Neural progenitor cell (in vitro differentiated cells): ENCODE measurements at regions not wholly inside any gene's neighbourhood (a gene's known extent, or its start where the extent isn't known, plus 50 kb on each side); places are given as distances from the start of the nearest gene placed in this dataset.
A peak's percentile ranks its signal among the peaks of the same experiment; 100 is the strongest.
"Not testable (repeated sequence)": the region's sequence is repeated elsewhere in the genome, so short reads cannot be mapped to it uniquely, and the experiment has no call there.

Experiments used
- DNase-seq: peaks from one replicate; pipeline ENCODE4 v3.0.0-alpha.2; 2016; ENCODE audit warnings: low spot score
- H2AFZ ChIP-seq: fragments of 200-600 bp; sonication (generic); replicated peaks from 2 replicates; pipeline ENCODE4 v1.6.1; 2016; ENCODE audit warnings: antibody characterized with exemption
- H3F3A ChIP-seq: fragments of 200-600 bp; sonication (generic); 2 replicates; pipeline ENCODE4 v1.6.1; 2016; ENCODE audit warnings: antibody characterized with exemption, low read depth
- H3K27ac ChIP-seq: fragments of 200-600 bp; sonication (generic); 2 replicates; pipeline ENCODE4 v1.5.1; 2016; ENCODE audit warnings: mild to moderate bottlenecking
- H3K27me3 ChIP-seq: fragments of 200-600 bp; sonication (generic); 2 replicates; pipeline ENCODE4 v1.6.1; 2016; ENCODE audit warnings: mild to moderate bottlenecking, moderate library complexity
- H3K36me3 ChIP-seq: fragments of 200-600 bp; sonication (generic); 2 replicates; pipeline ENCODE4 v1.5.1; 2016
- H3K4me1 ChIP-seq: fragments of 200-600 bp; sonication (generic); 2 replicates; pipeline ENCODE4 v1.6.1; 2016; ENCODE audit warnings: mixed run types
- H3K4me2 ChIP-seq: fragments of 200-600 bp; sonication (generic); 2 replicates; pipeline ENCODE4 v1.6.1; 2016
- H3K4me3 ChIP-seq: fragments of 200-600 bp; sonication (generic); 2 replicates; pipeline ENCODE4 v1.5.1; 2016
- H3K79me2 ChIP-seq: fragments of 200-600 bp; sonication (generic); 2 replicates; pipeline ENCODE4 v1.6.1; 2016; ENCODE audit warnings: low read depth
- H3K9ac ChIP-seq: fragments of 200-600 bp; sonication (generic); 2 replicates; pipeline ENCODE4 v1.6.1; 2016
- H3K9me3 ChIP-seq: fragments of 200-600 bp; sonication (generic); 2 replicates; pipeline ENCODE4 v1.5.1; 2016; ENCODE audit warnings: low read depth
- H4K20me1 ChIP-seq: fragments of 200-600 bp; sonication (generic); 2 replicates; pipeline ENCODE4 v1.6.1; 2016; ENCODE audit warnings: low read depth
- H3K27ac Mint-ChIP-seq: 3 replicates; pipeline ENCODE4 v1.8.0; 2021; ENCODE audit warnings: mixed read lengths
- H3K27me3 Mint-ChIP-seq: 2 replicates; pipeline ENCODE4 v1.8.0; 2022; ENCODE audit warnings: low read depth, mild to moderate bottlenecking, inconsistent platforms, moderate library complexity, mixed read lengths; ENCODE audit not compliant: insufficient read depth
- H3K36me3 Mint-ChIP-seq: 3 replicates; pipeline ENCODE4 v1.8.0; 2021; ENCODE audit warnings: mixed read lengths
- H3K4me1 Mint-ChIP-seq: 3 replicates; pipeline ENCODE4 v1.8.0; 2021; ENCODE audit warnings: mixed read lengths
- H3K4me3 Mint-ChIP-seq: 3 replicates; pipeline ENCODE4 v1.8.0; 2021; ENCODE audit warnings: mild to moderate bottlenecking, moderate library complexity, mixed read lengths
- H3K9me3 Mint-ChIP-seq: 3 replicates; pipeline ENCODE4 v1.8.0; 2020; ENCODE audit warnings: mixed read lengths
- EZH2 ChIP-seq: fragments of 200-600 bp; sonication (generic); IDR thresholded peaks from 2 replicates; pipeline ENCODE4 v1.6.1; 2017; ENCODE audit warnings: antibody characterized with exemption, mild to moderate bottlenecking, moderate library complexity
- EZH2phosphoT487 ChIP-seq: fragments of 200-600 bp; sonication (generic); IDR thresholded peaks from 2 replicates; pipeline ENCODE4 v1.6.1; 2017; ENCODE audit warnings: antibody characterized with exemption
- TF ChIP-seq, protein P1 (sequence below): fragments of 200-600 bp; sonication (generic); IDR thresholded peaks from 2 replicates; pipeline ENCODE4 v1.5.1; 2017; ENCODE audit warnings: antibody characterized with exemption, mild to moderate bottlenecking

DNA sequence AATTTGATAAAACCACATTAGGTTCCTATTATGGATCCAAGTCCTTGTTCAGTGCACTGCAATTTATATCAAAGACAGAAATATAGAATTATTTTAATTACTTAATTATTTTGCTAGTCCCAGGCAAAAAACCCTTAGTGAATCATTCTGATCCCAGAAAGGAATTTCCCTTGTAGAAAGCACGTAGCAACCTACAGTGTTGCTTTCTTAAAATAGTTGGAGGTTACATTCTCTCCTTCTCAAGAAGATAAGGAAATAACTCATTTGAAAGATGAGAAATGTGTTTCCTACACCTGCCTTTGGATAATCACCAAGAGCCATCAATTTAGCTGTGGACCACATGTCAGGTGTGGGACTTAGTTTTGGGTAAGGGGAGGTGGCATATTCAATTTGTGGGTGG is 434.9 kb downstream of the SHISA9 start:
- no peak overlapping the region for H3K4me3 Mint-ChIP-seq
- H3K36me3 Mint-ChIP-seq: peaks cover 4% of the 10 kb centered on the region
- H3K27ac Mint-ChIP-seq: no peak overlapping the region
- no peak overlapping the region for H3K9ac ChIP-seq
- TF ChIP-seq EZH2: no peak
- TF ChIP-seq, protein P1, sequence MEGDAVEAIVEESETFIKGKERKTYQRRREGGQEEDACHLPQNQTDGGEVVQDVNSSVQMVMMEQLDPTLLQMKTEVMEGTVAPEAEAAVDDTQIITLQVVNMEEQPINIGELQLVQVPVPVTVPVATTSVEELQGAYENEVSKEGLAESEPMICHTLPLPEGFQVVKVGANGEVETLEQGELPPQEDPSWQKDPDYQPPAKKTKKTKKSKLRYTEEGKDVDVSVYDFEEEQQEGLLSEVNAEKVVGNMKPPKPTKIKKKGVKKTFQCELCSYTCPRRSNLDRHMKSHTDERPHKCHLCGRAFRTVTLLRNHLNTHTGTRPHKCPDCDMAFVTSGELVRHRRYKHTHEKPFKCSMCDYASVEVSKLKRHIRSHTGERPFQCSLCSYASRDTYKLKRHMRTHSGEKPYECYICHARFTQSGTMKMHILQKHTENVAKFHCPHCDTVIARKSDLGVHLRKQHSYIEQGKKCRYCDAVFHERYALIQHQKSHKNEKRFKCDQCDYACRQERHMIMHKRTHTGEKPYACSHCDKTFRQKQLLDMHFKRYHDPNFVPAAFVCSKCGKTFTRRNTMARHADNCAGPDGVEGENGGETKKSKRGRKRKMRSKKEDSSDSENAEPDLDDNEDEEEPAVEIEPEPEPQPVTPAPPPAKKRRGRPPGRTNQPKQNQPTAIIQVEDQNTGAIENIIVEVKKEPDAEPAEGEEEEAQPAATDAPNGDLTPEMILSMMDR: no peak
- TF ChIP-seq EZH2phosphoT487: no peak
- no peaks in the 10 kb centered on the region for H3K27me3 ChIP-seq
- no peaks in the 10 kb centered on the region for H3K79me2 ChIP-seq
- no peak overlapping the region for H3K27ac ChIP-seq
- H2AFZ ChIP-seq: no peak overlapping the region
- H3K27me3 Mint-ChIP-seq: peaks cover 2% of the 10 kb centered on the region
- no peak overlapping the region for H3K4me3 ChIP-seq
- no peak overlapping the region for H3K4me2 ChIP-seq
- H4K20me1 ChIP-seq: no peaks in the 10 kb centered on the region
- no peaks in the 10 kb centered on the region for H3K9me3 ChIP-seq
- peaks cover 7% of the 10 kb centered on the region for H3K9me3 Mint-ChIP-seq
- peaks cover 21% of the 10 kb centered on the region for H3K4me1 Mint-ChIP-seq
- DNase-seq: no peak
- no peaks in the 10 kb centered on the region for H3K36me3 ChIP-seq
- no peaks in the 10 kb centered on the region for H3K4me1 ChIP-seq
- no peaks in the 10 kb centered on the region for H3F3A ChIP-seq

- H3K36me3 Mint-ChIP-seq, DNase-seq, H3K4me2 ChIP-seq, H4K20me1 ChIP-seq, H3K36me3 ChIP-seq, H3F3A ChIP-seq, H3K4me3 Mint-ChIP-seq, H2AFZ ChIP-seq, H3K9ac ChIP-seq, H3K27me3 ChIP-seq, H3K9me3 Mint-ChIP-seq, H3K27ac ChIP-seq, H3K9me3 ChIP-seq, H3K4me3 ChIP-seq, H3K27me3 Mint-ChIP-seq, H3K79me2 ChIP-seq, H3K4me1 ChIP-seq: not testable (repeated sequence)
- Mint-ChIP-seq H3K4me1 (peaks cover 16% of the 10 kb centered on the region), H3K27ac (peak overlapping the region; percentile 29)
These were observed 435.8 kb downstream of the SHISA9 start for GRCh38 chr16:13336907-13337881.

DNA sequence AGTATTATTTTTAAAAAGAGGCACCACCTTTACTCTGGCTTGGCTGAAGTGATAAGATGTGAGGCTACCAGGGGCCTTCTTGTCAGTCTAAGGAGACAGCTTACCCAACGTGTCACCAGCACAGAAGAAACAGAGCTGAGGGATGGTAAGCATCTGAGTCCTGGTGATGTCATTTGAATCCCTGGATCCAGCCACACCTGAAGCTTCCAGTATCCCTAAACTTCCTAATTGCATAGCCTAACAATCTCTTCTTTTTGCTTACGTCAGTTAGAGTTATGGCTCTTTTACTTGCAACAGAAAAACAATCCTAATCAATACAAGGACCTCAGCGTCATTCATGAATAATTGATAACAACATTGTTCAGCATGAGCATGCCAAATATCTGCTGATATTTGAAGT is 436.6 kb downstream of the SHISA9 start:
- Mint-ChIP-seq H3K36me3 (peaks cover 2% of the 10 kb centered on the region), H3K9me3 (peaks cover 7% of the 10 kb centered on the region)
- no peak overlapping the region for H3K9ac ChIP-seq

More for the DNA sequence above, 436.6 kb downstream of the SHISA9 start:
- DNase-seq: no peak
- Histone ChIP-seq H3K27me3 (no peaks in the 10 kb centered on the region), H4K20me1 (no peaks in the 10 kb centered on the region), H3K4me2 (no peak overlapping the region), H3K27ac (no peak overlapping the region), H3F3A (no peaks in the 10 kb centered on the region), H3K9me3 (no peaks in the 10 kb centered on the region), H3K79me2 (no peaks in the 10 kb centered on the region), H3K4me3 (no peak overlapping the region), H3K4me1 (no peaks in the 10 kb centered on the region), H3K36me3 (no peaks in the 10 kb centered on the region), H2AFZ (no peak overlapping the region)
- H3K4me1 Mint-ChIP-seq: peaks cover 10% of the 10 kb centered on the region
- TF ChIP-seq EZH2phosphoT487 (no peak), EZH2 (no peak)
- TF ChIP-seq, protein P1: no peak
- H3K27me3 Mint-ChIP-seq: no peaks in the 10 kb centered on the region
- H3K4me3 Mint-ChIP-seq: no peak overlapping the region
- H3K27ac Mint-ChIP-seq: no peak overlapping the region
